Esophagus (tissue), 2 donors: ENCODE measurements at regions not wholly inside any gene's neighbourhood (a gene's known extent, or its start where the extent isn't known, plus 50 kb on each side); places are given as distances from the start of the nearest gene placed in this dataset.
A peak's percentile ranks its signal among the peaks of the same experiment; 100 is the strongest.

Experiments
- H3K27ac ChIP-seq, 2 donors: one replicate each; pipeline ENCODE4 v1.5.1; 2013; ENCODE audit warnings: low read depth in 2 of 2, mild to moderate bottlenecking in 2 of 2, inconsistent platforms in 1 of 2, low read length in 1 of 2, moderate library complexity in 1 of 2
- H3K27me3 ChIP-seq, 2 donors: one replicate each; pipeline ENCODE4 v1.6.1; 2013; ENCODE audit warnings: low read length in 2 of 2, control low read depth in 1 of 2, mild to moderate bottlenecking in 1 of 2; ENCODE audit not compliant: insufficient read depth in 2 of 2, control insufficient read depth in 1 of 2
- H3K36me3 ChIP-seq, 2 donors: one replicate each; pipeline ENCODE4 v1.6.1; 2013; ENCODE audit warnings: low read length in 1 of 2; ENCODE audit not compliant: control insufficient read depth in 2 of 2, insufficient read depth in 2 of 2
- H3K4me1 ChIP-seq, 2 donors: one replicate each; pipeline ENCODE4 v1.6.1; 2013; ENCODE audit warnings: low read length in 1 of 2; ENCODE audit not compliant: control insufficient read depth in 2 of 2, insufficient read depth in 2 of 2
- H3K4me3 ChIP-seq, 2 donors: one replicate each; pipeline ENCODE4 v1.5.1; 2013; ENCODE audit warnings: low read length in 2 of 2, mild to moderate bottlenecking in 2 of 2, low read depth in 1 of 2, moderate library complexity in 1 of 2
- H3K9me3 ChIP-seq, 2 donors: one replicate each; pipeline ENCODE4 v1.6.1; 2013; ENCODE audit warnings: mild to moderate bottlenecking in 2 of 2, low read depth in 1 of 2, low read length in 1 of 2, moderate library complexity in 1 of 2; ENCODE audit not compliant: control insufficient read depth in 2 of 2, insufficient read depth in 1 of 2
- WGBS, 2 donors: extraction: QIAGEN DNeasy Blood & Tissue Kit; methylation state at CpG; one replicate each; pipeline ENCODE4 v1.1.7; 2013; 5-methylcytosine and 5-hydroxymethylcytosine counted together
- donor health status: healthy with polysubstance abuse.
- donor health status: Bipolar disorder and iron deficiency.

GRCh38 chr13:73479856-73480255, 421.1 kb downstream of the KLF5 start:
- H3K27ac ChIP-seq, result no peak overlapping the region
- 87 to 89% methylated on average over 1 of the region's 1 CpG for WGBS, 2 donors
- H3K27me3 ChIP-seq, result no peaks in the 10 kb centered on the region
- H3K36me3 ChIP-seq, result no peaks in the 10 kb centered on the region
- no peaks in the 10 kb centered on the region for H3K9me3 ChIP-seq
- no peaks in the 10 kb centered on the region for H3K4me1 ChIP-seq
- H3K4me3 ChIP-seq, result no peak overlapping the region

GRCh38 chr13:73479351-73479750, 420.5 kb downstream of the KLF5 start:
- H3K27ac ChIP-seq, result no peak overlapping the region
- no peaks in the 10 kb centered on the region for H3K9me3 ChIP-seq
- H3K36me3 ChIP-seq, result no peaks in the 10 kb centered on the region
- no peaks in the 10 kb centered on the region for H3K27me3 ChIP-seq
- no peaks in the 10 kb centered on the region for H3K4me1 ChIP-seq
- 83 to 91% methylated on average over 1 of the region's 1 CpG for WGBS, 2 donors
- H3K4me3 ChIP-seq, result no peak overlapping the region

- 86 to 87% methylated on average over 3 of the region's 3 CpGs for WGBS, 2 donors
- Histone ChIP-seq H3K27ac (no peak overlapping the region), H3K9me3 (no peaks in the 10 kb centered on the region), H3K27me3 (no peaks in the 10 kb centered on the region), H3K4me3 (no peak overlapping the region), H3K4me1 (no peaks in the 10 kb centered on the region), H3K36me3 (no peaks in the 10 kb centered on the region)
Observed at GRCh38 chr13:73477441-73477840, 418.6 kb downstream of the KLF5 start.

- H3K27me3 ChIP-seq, result no peaks in the 10 kb centered on the region
- H3K4me1 ChIP-seq, result no peaks in the 10 kb centered on the region
- H3K4me3 ChIP-seq, result no peak overlapping the region
- H3K36me3 ChIP-seq, result no peaks in the 10 kb centered on the region
- H3K9me3 ChIP-seq, result no peaks in the 10 kb centered on the region
- no peak overlapping the region for H3K27ac ChIP-seq
- 86 to 90% methylated on average over 2 of the region's 2 CpGs for WGBS, 2 donors
Observed at GRCh38 chr13:73473016-73473415, 414.2 kb downstream of the KLF5 start.

GRCh38 chr13:73467125-73467524, 408.3 kb downstream of the KLF5 start:
- Histone ChIP-seq H3K4me1 (peaks cover 0 to 2% of the 10 kb centered on the region in 2 donors), H3K36me3 (no peaks in the 10 kb centered on the region), H3K4me3 (no peak overlapping the region), H3K27ac (peak overlapping the region; percentile 84 to 90), H3K27me3 (no peaks in the 10 kb centered on the region), H3K9me3 (no peaks in the 10 kb centered on the region)
- 40 to 56% methylated on average over 2 of the region's 2 CpGs for WGBS, 2 donors

- 56 to 65% methylated on average over 4 of the region's 4 CpGs for WGBS, 2 donors
- H3K4me1 ChIP-seq, result peaks cover 0 to 2% of the 10 kb centered on the region in 2 donors
- peak overlapping the region; percentile 84 to 90 for H3K27ac ChIP-seq
Observed at GRCh38 chr13:73466561-73466960, 407.8 kb downstream of the KLF5 start.

GRCh38 chr13:73465617-73465971, 406.8 kb downstream of the KLF5 start:
- WGBS, 2 donors, result 25 to 27% methylated on average over 3 of the region's 3 CpGs
- no peaks in the 10 kb centered on the region for H3K9me3 ChIP-seq
- peaks cover 0 to 2% of the 10 kb centered on the region in 2 donors for H3K4me1 ChIP-seq
- peak overlapping the region; percentile 81 to 85 for H3K27ac ChIP-seq
- no peaks in the 10 kb centered on the region for H3K27me3 ChIP-seq
- H3K36me3 ChIP-seq, result no peaks in the 10 kb centered on the region
- no peak overlapping the region for H3K4me3 ChIP-seq

More at GRCh38 chr13:73466561-73466960, 407.8 kb downstream of the KLF5 start:
- H3K9me3 ChIP-seq, result no peaks in the 10 kb centered on the region
- no peak overlapping the region for H3K4me3 ChIP-seq
- no peaks in the 10 kb centered on the region for H3K36me3 ChIP-seq
- no peaks in the 10 kb centered on the region for H3K27me3 ChIP-seq

GRCh38 chr13:73464758-73465616, 406.2 kb downstream of the KLF5 start:
- Histone ChIP-seq H3K9me3 (no peaks in the 10 kb centered on the region), H3K4me3 (no peak overlapping the region), H3K27ac (peak overlapping the region; percentile 81 to 85), H3K4me1 (peaks cover 0 to 2% of the 10 kb centered on the region in 2 donors), H3K36me3 (no peaks in the 10 kb centered on the region), H3K27me3 (no peaks in the 10 kb centered on the region)
- WGBS, 2 donors, result 45 to 51% methylated on average over 5 of the region's 5 CpGs

- Histone ChIP-seq H3K27me3 (no peaks in the 10 kb centered on the region), H3K27ac (no peak overlapping the region), H3K36me3 (no peaks in the 10 kb centered on the region), H3K9me3 (no peaks in the 10 kb centered on the region), H3K4me3 (no peak overlapping the region), H3K4me1 (peaks cover 0 to 2% of the 10 kb centered on the region in 2 donors)
- WGBS, 2 donors, result 81 to 82% methylated on average over 4 of the region's 4 CpGs
Observed at GRCh38 chr13:73462241-73462640, 403.4 kb downstream of the KLF5 start.
